ENCODE measurements at regions not wholly inside any gene's neighbourhood (a gene's known extent, or its start where the extent isn't known, plus 50 kb on each side); places are given as distances from the start of the nearest gene placed in this dataset.
"Not testable (repeated sequence)": the region's sequence is repeated elsewhere in the genome, so short reads cannot be mapped to it uniquely, and the experiment has no call there.

DNA sequence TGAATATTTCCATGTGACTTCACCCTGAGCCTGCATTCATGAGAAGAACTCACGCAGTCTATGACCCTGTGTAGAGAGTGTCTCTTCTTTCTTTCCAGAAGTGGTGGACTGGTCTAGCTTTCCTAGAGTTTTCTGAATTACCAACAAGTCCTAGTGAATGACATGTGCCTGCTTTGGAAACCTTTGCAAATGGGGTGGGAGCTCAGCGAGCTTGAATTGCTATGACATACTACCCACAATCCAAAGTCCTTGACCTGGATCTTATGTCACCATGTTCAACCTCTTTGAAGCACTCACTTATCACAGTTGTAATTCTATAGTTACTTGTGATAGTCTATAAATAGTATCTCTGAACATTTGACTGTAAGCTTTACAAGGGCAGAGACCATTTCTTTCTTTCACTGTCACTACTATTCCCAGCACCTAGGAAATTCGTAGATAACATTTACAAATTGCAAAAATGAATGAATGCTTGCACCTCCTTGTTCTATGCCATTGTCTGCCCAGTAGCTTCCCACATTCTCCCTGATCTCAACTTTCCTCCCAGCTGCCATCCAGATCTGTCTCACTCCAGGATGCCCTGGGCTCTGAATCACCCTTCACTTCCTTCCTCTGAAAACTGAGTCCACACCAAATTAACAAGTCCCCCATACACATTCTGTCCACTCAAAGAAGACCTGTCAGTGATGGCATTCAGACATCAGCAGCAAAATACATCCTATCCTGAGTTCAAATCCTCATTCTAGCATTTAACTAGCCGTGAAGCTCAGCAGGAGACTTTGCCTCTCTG, 201.9 kb upstream of the SESN3 start:
- no peak for DNase-seq

DNA sequence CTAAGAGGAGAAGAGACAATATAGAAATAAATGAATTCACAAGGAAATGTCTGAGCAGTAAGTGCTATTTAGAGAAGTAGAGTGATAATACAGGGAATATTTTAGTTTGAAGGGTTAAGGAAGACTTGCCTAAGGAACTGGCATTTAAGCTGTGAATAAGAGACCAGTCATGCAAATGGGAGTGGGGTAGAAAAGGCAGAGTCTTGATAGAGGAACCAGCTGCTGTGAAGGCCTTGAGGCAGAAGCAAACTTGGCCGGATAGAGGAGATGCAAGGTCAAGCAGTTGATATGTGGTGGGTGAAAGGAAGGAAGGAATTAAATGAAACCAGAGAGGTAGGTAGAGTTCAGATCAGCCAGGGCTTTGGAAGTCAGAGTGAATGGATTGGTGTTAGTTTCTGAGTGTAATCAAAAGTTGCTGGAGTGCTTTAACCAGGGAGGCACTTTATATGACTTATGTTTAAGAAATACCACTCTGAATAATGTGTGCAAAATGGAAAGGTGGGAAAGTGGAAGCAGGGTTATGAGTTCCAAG, 198.4 kb upstream of the SESN3 start:
- no peak for DNase-seq

DNA sequence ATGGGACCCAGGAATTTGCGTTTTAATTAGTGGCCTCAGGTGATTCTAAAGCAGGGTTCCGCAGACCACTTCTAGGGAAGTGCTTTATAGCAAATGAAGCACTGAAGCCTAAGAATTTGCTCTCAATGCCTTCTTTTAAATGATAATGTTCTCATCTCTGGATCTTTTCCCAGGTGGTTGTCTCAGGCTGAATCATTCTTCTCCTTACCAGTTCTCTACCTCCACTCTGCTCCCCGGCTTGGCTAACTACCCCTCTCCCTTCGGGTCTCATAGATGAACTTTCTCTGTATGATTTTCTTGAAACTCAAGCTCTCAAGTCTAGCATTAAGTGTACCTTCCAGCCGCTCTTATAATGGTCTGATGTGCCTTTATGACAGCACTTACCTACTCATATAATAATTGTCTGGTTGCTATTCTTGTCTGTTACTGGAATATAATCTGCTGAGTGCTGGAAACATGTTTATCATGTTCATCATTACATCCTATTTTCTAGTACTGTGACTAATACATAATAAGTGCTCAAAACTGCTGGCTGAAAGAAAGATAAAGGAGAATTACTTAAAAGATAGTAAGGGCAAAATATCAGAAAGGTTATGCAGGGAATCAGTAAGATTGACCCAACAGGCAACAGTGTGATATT, 195.9 kb upstream of the SESN3 start:
- no peak for DNase-seq

DNA sequence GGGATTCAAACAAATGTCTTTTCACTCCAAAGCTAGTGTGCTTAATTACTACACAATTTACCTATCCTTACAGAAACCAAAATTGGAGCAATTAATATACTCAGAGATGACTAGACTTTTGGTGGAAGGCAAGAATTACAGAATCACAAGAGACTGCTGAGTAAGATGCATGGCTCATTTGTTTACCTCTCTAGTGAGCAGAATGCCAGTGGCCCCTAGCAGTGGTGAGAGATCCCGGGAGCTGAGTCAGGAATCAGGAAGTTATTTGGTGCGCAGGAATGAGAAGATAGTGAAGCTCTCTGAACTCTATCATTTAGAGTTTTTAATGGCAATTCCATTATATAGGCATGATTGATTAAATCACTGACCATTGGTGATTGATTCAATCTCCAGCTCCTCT, 188.9 kb upstream of the SESN3 start:
- DNase-seq, result no peak

DNA sequence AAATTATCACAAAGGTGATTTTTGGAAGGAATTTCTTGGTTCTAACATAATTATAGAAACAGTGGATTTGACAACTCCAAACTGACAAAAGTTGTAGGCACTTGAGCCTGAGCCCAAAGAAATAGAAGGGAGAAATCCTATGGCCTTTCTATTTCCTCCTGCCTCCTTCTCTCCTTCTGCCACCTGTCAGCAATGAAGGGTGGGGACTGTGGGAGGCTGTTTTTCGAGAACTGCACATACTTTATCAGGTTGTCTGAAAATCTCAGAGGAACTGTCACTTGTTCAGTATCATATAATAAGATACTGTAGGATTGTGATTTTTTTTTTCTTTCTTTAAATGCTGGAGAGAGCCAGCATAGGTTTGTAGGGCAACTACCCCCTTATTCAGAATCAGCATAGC, 187.9 kb upstream of the SESN3 start:
- DNase-seq, result no peak

DNA sequence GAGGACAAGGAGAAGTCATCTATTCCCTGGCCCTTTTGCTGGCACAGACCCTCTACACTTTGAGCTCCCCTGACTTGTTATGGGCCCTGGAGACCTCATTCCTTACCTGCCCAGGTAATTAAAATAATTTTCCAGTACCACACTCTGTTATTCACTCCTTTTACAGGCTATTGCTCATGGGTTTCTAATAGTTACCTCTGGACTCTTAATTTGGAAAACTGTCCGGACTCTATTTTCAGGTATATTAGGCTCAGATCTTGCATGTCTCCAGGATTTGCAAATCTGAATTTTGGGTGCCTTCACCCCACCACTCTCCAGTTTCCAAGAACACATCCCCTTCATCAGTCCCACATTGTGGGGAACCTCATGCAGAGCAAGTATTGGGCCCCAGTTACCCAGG, 186.8 kb upstream of the SESN3 start:
- DNase-seq, result no peak

DNA sequence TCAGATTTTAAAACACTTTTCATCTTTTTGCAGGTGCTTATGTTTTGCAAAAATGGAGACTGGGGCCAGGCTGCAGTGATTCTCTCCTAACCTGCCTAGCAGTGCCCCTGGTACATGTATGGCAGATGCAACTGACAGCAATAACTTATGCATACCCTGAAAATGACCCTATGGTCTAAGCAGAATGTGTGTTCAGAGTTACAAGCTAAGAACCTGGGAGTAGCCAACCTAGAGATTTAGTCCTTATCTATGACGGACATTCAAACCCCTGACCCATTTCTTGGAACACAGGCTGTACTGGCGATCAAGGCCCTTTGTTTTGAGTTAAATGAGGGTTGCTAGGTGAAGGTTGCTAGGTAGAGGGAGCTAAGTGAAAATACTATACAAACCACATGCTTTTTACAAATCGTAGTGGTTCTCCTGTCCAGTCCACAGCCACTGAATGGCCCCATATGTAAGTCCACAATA, 184.9 kb upstream of the SESN3 start:
- DNase-seq, result no peak

DNA sequence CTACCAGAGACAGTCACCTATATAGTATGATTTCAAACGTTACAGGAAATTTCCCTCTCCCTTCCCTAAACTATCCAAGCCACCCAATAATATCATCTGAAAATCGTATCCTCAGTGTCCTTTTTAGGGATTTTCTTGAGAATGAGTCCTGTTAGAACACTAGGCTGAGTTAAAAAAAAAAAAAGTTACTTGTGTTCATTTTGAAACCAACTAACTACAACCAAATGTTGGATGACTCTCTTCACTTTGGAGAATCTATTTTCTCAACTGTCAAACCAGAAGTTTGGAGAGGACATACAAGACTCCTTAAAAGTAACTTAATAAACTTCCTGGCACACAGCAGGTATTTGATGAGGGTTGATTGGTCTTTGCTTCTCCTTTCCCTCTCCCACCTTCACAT, 183.2 kb upstream of the SESN3 start:
- DNase-seq, result no peak

DNA sequence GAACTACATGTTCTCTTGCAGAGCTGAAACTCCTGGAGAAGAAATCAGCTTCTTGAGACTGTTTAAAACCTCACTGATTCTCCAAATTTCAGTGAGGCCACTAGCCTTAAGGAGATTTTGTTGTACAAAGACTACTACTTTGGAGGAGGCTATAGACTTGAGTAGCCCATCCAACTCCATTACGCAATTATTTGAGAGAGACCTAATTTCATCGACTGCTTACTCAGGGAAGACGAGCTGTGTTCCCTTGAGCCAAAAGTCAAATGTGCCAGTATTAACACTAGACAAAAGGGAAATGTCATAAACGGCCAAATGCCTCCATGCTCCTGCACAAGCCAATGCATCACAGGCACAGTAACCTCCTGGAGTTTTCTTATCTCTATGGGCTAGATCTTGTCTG, 182.8 kb upstream of the SESN3 start:
- no peak for DNase-seq

DNA sequence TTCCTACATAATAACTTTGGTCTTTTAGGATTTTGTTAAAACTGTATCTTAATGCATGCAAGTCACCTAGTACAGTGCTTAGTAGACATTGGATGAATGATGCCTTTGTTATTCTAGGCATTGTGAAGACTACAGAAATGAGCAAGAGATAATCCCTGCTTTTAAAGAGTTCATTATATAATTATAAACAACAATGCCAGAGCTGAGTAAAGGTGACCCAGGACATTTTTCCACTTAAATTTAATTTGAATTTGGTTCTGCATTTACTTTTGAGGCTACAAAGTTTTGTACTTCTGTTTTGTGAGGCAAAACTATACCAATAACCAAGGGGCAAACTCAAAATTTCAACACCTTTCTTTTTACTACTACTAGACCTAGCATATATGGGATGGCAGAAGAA, 182.0 kb upstream of the SESN3 start:
- DNase-seq, result no peak

DNA sequence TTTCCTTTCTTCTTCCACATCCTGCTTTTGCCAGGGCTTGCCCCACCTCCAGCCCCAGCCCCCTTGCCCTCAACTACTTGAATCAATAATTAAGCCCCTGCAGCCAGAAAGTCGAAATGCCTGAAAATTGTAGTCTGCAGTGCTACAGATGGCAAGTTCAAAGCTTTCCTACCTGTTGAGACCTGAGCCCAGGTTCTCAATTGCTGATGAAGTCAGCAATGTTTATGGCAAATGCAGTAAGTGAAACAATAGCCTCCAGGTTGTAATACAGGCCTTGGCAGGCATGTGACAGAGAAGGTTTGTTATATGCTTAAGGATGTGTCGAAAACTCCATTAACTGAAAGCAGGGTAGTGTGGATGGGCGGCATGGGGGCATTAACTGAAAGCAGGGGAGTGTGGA, 181.1 kb upstream of the SESN3 start:
- DNase-seq, result no peak

DNA sequence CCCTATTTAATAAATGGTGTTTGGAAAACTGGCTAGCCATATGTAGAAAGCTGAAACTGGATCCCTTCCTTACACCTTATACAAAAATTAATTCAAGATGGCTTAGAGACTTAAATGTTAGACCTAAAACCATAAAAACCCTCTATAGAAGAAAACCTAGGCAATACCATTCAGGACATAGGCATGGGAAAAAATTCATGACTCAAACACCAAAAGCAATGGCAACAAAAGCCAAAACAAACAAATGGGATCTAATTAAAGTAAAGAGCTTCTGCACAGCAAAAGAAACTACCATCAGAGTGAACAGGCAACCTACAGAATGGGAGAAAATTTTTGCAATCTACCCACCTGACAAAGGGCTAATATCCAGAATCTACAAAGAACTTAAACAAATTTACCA, 179.7 kb upstream of the SESN3 start:
- not testable (repeated sequence) for DNase-seq

DNA sequence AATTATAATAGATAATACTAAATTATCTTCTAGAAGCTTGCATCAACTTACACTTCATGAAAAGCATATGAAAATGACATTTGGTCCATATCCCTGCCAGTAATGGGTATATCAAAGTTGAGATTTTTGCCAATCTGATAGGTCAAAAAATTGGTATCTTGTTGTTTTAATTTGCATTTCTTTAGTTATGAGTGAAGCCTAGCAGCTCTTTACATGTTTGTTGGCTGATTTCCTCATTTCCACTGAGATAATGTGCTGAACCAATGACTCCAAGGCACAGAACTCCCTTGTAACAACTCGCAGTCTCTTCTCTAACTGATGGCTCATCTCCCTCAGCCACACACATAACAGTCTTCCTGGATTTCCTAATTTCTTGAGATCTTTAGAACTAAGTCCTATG, 175.3 kb upstream of the SESN3 start:
- DNase-seq, result no peak

DNA sequence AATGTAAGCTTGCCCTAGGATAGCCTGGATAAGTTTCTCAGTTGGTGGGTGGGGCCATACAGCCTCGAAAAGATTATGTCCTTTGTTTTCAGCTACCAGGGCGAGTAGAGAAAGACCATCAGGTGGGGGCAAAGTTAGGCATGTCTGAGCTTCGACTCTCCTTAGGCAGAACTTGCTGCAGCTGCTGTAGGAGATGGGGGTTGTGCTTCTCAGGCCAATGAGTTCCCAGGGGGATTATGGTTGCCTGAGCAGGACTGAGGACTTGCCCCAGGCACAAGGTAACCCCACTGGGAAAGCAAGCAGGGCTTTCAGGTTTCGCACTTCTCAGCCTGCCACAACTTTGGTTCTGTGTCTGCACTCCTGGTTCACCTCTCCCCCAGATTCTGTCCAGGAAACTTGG, 173.4 kb upstream of the SESN3 start:
- no peak for DNase-seq

DNA sequence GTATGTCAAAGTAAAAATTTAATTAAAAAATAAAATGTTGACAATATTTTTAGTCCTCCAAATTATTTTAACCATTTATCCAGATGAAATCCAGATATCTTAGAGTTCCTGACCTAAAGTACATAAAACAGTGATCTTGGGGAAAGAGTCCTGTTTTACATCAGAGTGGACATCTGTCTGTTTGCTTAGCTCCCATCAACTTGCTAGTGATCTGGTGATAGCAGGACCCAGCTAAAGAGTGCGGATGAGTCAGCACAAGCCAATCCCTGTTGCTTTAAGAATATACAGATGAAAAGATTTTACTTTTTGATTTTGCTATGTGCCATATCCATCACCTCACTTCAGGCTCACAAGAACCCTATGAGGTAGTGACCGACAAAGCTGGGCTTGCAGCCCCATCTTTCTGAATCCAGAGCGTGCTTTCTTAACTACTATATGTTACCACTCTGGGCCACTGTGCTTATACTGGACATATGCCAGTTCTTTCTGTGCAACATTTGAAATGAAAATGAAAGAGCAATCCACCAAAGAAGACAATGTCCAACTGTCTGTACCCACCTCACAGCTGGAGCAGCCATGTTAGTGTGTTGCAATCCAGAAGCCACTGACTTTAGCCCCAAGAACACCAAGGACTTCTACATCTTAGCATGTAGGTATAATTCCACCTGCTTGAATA, 167.6 kb upstream of the SESN3 start:
- DNase-seq, result no peak

DNA sequence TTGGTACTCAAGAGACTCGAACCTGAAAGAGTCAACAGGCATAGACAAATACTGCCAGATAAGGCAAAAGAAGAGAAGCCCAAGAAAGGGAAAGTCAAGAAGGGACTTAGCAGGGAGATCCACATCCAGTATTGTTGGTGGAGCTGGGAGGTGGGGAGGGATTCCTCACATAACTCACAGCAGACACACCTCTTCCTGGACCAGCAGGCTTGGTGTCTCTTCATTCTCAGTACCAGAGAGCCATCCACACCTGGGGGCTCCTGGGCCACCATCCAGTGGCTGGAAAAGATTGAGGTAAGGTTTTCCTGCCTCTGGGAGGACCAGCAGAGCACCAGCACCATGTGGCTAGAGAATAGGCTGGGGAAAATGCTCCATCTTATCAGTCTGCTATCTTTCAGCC, 161.6 kb upstream of the SESN3 start:
- DNase-seq, result no peak

DNA sequence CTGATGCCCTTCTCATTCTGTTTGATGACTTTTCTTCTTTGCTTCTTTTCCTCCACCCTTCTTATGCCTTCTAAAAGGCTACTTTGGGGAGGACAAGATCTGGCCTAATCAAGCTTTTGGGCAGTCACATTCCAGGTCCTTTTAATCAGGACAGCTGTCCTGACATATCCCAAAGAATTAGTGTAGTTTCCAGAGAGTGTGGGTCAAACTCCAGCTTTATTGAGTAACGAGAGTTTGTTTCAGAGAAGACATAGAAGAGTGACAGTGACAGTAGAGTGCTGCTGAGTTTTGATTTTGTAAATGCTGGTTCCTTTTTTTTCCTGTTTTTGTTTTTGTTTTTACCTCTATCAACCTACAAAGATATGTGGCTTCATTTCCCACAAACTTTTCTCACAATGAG, 158.4 kb upstream of the SESN3 start:
- DNase-seq, result no peak

DNA sequence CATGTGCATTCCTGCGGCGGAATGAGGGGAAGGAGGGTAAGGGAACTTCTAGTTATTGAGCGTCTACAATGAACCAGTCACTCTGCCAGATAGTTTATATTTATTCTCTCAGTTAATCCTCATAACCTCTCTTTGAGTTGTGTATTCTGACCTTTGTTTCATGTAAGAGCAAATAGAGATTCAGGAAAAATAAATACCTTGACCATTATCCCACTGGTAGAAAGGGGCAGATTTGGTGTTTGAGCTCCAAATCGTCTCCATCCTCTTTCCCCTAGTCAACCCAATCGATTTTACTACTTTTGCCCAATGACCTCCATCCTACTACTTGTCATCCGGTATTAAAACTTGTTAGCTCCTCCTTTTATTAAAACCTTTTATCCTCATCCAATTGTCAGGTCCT, 157.1 kb upstream of the SESN3 start:
- no peak for DNase-seq

DNA sequence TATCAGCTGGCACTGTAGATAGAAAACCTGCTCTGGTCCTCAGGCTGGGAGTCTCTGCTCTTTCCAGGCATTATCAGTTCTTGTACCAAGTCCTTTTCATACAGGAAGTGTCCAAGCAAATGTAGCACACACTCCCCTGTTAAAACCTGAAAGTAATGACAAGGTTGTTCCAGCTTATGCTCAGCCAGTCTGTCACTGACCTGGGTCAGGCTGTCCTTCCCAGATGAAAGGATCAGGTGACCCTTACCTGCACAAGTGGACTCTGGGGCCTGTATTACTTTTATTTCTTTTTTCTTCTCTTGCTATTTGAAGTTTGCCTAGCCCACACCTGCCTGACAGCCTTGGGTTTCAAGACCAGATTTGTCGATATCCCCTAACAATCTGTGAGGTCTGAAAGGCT, 156.3 kb upstream of the SESN3 start:
- DNase-seq, result no peak

DNA sequence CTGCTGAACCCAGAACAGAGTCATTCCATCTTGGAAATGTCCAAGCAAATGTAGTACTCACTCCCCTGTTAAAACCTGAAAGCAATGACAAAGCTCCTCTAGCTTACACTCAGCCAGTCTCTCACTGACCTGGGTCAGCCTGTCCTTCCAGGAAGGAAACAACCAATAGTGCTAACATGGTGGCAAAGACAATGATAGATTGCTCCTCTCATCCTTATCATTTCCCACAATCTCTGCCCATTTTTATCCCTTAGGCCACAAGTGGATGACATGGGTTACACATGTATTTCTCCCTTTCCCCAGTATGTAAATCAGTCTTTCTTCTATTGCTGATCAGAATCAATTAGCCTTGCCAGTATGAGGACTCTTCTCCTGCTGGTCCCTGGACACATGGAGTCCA, 154.6 kb upstream of the SESN3 start:
- no peak for DNase-seq

DNA sequence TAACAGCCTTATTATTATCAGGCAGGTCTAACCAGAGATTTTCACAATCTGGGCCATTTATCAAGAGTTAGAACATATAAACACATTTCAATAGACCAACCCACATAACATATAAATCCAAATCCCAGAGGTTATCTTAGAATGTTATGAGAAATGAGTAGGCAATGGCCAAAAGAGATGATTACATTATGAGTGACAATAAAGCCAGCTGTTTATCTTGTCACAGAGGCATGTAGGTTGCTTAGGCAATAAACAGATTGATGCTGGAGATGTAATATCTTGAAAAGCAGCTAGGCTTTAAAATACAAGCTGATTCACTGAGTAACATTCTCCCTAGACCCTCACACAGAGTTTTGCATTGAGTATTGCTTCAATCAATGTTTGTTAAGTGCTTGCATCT, 148.5 kb upstream of the SESN3 start:
- DNase-seq, result no peak

DNA sequence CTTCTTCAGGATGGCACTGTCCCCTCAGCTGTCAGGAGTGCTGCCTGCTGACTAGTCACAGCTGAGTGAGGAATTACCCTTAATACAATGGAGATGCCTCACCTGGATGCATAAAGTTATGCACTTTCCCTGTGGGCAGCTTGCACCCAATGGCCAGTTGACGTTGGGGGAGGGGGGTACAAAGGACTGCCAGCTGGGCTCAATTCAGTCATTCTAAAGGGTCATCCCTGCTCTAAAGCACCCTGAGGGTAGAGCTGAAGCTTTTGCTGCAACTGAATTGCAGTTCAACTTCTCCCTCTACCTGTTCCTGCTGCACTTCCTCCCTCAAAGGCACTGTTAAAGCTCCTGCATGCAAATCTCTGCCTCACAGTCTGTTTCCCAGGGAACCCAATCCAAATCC, 147.8 kb upstream of the SESN3 start:
- no peak for DNase-seq

DNA sequence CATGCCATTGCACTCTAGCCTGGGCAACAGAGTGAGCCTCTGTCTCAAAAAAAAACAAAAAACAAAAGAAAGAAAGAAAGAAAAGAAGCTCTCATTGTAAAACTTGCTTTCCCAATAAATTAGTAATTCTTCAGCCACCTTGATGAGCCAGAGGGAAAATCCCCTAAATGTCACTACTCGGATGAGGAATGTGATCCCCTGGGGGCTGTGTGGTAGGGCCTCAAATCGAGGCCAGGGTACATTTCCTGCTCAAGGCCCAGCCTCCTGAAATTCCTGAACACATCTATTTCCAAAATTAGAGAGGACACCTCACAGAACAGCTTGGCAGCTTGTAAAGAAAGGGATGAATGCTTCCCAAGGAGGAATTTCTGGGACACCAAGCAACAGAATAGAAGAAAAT, 147.1 kb upstream of the SESN3 start:
- DNase-seq, result no peak

DNA sequence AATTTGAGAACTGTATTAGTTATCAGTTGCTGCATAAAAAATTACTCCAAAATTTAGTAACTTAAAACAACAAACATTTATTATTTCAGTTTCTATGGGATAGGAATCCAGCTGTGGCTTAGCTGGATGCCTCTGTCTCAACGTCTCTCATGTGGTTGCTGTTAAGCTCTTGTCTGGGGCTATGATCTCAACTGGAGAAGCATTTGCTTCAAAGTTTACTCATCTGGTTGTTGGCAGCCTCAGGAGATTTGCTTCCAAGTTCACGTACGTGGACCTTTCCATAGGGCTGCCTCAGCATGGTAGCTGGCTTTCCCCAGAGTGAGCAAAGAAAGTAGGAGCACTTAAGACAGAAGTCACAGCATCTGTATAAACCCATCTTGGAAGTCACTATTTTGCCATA, 144.9 kb upstream of the SESN3 start:
- DNase-seq, result no peak
